HS-5 (cell line): ENCODE measurements at regions not wholly inside any gene's neighbourhood (a gene's known extent, or its start where the extent isn't known, plus 50 kb on each side); places are given as distances from the start of the nearest gene placed in this dataset.

Experiments
- DNase-seq: peaks from one replicate; pipeline ENCODE4 v3.0.0-alpha.2; 2012; ENCODE audit warnings: low read depth

DNA sequence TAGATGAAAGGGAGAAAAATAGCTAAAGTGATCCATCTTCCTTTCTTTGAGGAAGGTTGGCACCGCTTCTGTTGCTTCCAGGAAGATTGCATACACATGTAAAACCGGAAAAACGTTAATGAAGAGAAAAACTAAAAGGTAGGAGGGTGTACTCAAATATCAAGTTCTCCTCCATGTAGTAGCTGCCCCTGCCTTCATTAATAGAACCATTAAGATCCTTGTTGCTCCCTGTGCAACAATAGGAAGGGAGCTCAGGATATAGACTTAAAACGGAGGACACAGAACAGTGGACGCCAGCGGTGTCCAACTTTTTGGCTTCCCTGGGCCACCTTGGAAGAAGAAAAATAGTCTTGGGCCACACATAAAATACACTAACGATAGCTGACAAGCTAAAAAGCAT, 118.9 kb downstream of the TMEM174 start:
- DNase-seq, result no peak

DNA sequence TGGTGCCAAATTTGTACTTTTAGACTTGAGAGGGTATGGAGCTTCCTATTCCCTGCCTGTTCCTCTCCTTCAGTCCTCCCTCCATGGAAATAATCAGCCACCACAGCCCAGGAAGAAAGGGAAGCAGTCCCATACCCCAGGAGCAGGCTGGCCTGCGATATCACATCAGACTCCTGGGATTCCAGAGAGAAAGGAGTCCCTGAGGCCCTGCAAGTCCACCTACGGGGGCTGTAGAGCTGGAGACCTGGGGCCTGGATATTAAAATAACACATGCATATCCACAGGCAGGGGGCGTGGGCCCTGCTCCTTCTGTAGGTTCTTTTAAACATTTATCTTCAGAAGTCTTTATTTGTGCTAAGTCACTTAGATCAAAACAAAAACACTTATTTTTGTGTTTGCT, 117.2 kb downstream of the TMEM174 start:
- DNase-seq, result no peak

DNA sequence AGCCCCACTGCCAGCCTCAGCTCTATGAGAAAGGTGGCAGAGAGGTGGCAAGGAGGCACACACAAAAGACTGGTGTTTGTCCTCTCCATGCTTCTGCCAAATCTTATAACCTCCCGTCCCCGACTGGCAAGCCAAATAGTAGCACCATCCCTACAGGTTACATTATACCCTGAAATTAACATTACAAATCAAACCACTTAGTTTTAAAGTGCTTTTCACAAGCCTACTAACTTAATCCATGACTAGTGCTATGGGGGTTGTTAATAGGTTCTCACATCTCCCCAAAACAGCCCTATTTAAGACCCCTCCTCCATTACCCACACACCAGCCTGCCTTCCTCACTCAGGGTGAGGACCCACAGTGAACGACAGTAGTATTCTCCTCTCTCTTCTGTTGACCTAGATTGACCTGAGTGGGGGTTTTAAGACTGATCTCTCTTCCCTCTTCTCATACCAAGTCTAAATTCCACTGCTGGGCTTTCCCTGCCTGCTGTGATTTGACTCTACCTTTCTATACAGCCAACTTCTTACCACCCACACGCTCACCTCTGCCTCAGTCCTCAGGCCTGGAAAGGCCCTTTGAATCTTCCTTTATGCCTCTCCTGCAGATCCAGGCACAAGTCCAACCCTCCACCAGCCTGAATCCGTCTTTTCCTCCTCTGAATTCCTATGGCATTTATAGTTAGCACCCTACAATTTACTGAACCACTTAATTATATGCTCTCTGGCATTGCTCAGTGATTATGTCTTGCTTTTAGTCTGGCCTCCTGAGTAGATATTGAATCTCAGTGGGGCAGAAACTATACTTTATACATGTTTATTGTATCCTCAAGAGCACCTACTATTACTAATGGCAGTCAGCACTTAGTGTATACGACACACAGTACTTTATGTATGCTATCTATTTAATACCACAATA, 116.1 kb downstream of the TMEM174 start:
- DNase-seq, result no peak

DNA sequence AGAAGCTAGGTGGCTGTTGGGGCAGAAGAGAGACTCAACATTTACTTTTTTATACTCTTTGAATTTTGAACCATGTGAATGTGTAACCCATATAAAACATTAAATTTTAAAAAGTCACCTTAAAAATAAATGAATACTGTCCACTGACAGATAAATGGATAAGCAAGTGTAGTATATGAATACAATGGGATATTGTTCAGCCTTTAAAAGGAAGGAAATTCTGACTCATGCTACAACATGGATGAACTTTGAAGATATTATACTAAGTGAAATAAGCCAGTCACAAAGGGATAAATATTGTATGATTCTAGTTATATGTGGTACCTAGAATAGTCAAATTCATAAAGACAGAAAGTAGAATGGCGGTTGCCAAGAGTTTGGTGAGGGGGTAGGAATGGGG, 113.9 kb downstream of the TMEM174 start:
- no peak for DNase-seq

- no peak for DNase-seq
These were observed 112.0 kb downstream of the TMEM174 start for GRCh38 chr5:73284985-73285384.

DNA sequence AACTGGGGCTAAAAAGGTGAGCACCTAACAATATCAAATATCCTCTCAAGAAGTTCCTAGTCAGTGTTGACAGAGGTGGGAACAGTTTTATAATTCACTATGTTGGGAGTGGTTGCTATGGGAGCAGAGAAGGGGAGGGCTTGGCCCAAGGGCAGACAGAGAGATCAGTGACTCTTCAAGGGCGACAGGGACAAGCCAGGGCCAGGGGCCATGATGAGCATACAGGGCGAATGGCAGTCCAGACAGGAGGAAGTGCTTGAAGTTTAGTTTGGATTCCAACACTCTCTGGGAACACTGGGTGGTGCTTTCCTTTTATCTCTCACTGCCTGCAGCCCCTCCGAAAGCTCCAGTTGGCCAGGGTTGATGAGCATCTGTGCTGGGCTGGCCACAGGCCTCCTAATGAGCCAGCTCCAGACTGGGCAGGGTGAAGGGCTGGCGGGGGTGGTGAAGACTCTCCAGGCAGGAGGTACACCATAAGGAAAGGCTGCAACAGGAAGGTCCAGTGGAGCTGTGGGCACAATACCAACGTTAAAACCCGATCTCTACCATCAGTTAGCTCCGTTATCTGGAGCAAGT, 111.3 kb downstream of the TMEM174 start:
- DNase-seq, result no peak

DNA sequence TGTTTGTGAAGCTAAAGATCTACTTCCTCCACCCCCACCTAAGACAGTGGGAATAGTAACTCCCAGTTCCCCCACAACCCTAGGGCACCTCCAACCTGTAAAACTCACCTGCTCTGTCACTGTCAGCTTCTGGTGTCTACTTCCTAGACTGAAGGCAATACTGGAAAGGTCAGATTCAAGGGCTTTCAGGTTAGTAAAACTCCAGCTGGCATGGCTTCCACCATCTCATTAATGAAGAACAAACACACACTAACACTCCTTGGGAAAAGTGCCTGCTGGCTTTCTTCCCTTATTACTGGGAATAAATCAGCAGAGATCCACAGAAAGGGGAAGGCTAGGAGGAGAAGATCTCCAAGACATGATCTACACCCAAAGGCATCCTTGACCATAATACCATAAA, 109.9 kb downstream of the TMEM174 start:
- no peak for DNase-seq

- DNase-seq, result no peak
These were observed 109.4 kb downstream of the TMEM174 start for GRCh38 chr5:73282383-73282782.

DNA sequence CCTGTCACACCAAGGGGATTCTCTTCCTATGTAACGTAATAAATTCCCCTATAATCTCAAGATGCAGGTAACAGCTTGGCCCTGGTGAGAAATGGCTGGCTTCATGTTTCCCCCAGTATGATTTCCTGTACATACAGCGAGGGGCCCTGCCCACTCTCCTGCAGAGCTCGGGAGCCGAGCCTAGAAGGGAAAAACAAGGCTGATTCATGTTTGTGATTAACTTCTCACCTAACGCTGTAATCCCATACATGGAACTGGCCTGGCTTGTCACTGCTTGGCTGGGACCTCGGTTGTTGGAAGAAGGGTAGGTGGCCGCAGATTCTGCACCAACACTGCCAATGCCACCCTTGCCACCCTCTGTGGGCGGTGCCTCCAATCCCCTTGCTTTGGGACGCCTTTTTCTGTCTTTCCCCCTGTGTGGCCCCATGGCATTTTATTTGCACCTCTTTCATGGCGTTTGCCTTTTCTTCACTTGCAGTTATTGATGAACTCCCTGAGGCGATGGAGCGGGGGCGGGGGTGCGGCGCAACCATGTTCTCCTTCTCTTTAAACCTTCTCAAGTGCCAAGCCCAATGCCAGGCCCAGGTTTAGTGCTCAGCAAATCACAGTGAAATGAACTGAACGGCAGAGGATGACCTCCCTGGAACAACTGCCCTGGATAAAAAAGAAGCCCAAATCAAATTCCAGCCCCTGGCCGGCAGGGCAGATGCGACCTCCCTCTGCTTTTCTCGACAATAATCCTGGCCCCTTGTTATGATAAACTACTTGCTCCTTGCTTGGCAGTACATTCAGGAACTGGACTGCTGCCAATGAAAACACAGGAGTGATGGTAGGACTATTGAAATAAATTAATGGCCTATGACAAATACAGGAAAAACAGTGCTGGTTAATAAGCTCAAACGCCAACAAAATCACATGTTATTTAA, 108.1 kb downstream of the TMEM174 start:
- no peak for DNase-seq

DNA sequence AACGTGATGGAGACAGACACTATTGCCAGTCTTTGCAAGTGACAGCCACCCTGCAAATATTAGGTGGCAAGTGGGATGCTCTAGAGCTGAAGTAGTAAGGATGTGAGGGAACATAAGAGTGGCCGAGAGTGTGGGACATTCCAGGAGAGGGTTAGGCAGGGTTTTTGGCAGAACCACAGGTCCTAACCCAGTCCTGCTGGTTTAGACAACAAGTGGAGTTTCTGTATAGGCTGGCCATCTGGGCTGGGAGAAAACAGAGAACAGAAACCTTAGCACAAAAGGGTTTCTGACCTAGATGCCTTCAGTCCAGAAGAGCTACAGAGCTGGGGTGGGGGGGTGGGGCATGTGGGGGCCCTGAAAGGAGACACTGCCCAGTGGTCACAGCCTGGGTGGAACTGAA, 107.4 kb downstream of the TMEM174 start:
- no peak for DNase-seq

DNA sequence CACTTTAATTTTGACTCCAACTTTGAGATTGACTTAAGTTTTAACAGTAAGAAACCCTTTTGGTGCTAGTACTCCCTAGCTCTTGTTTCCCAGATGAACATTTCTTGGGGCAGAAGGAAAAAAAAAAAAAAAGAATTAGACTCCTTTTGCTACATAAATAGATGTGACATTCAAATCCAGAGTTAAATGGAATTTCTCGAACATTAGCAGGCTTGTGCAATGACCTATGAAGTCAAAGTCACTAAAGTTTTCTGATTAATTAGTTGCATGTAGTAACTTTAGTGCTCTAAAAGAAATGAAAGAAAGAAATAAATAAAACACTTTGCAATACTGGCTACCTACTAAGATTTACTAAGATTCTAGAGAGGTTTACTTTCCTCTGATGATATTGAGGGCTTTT, 106.8 kb downstream of the TMEM174 start:
- no peak for DNase-seq

DNA sequence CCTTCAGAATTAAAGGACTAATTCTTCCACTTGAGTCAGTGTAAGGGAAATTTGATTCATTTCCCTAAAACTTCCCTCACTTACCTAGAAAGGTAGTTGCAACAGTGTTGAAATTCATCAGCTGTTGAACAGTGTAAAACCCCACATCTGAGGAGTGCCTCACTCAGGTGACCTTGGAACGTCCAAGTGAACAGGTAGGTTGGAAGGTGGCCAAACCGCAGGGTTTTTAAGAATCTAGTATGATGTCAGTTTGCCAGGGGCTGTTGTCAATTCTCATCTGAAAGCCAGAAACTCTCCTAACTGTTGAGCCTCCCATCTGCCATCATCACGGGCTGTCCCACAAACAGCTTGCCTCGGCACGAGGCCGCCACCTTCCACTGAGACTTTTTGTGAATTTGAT, 105.7 kb downstream of the TMEM174 start:
- no peak for DNase-seq

DNA sequence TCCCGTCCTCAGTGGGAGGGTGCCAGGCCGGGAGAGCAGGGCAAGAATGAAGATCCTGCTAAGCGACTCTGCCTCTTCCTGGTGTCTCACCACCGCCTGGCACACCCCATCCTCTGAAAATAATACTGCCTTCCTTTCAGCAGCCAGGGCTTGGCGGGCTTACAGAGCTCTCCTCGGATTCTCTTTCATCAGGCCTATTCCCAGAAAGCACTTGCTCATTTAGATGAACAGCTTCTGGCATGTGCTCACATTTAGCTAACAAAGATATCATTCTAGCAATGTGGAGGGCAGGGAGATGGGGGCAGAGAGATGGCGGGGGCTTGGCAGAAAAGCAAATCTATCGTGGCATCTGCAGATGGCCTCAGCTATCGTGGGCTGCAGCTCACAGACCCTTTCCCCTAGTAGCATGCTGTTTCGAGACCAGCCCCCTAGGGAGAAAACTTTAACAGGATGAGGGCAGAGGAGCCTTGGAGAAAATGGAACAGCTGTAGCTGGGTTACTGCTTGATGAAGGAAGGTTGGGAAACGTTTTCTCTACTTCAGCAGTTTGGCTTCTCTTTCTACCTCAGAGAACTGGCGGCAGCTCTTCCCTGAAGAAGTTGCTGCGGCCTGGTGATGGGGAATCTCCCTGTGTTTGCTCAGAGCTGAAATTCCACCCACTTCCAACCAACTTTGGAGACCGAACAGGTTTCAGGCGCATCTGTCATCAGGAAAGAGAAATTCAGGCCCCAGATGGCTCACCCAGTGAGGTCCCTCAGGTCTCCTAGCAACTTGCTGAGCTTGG, 102.1 kb downstream of the TMEM174 start:
- no peak for DNase-seq

DNA sequence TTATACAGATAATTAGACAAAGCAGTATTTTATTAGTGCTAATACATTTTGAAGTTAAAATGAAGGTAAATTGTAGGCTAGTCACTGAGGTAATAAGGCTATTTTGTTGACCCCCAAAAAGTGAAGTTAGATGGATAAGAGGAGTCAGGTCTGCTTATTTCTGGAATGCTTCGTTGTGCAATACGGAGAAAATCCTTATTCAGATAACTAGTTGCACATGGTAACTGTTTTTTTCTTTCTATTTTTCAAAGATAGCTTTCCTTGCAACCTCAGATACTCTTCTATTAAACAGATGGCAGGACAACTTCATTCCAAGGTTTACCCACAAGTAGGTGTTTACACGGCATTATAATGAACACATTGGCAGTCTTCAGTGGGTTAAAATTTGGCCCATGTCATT, 101.1 kb downstream of the TMEM174 start:
- no peak for DNase-seq

- DNase-seq, result no peak
These were observed 100.5 kb downstream of the TMEM174 start for GRCh38 chr5:73273379-73274050.

GRCh38 chr5:73272351-73272750, 99.4 kb downstream of the TMEM174 start:
- no peak for DNase-seq

- DNase-seq, result no peak
These were observed 95.8 kb downstream of the TMEM174 start for GRCh38 chr5:73268826-73269225.

DNA sequence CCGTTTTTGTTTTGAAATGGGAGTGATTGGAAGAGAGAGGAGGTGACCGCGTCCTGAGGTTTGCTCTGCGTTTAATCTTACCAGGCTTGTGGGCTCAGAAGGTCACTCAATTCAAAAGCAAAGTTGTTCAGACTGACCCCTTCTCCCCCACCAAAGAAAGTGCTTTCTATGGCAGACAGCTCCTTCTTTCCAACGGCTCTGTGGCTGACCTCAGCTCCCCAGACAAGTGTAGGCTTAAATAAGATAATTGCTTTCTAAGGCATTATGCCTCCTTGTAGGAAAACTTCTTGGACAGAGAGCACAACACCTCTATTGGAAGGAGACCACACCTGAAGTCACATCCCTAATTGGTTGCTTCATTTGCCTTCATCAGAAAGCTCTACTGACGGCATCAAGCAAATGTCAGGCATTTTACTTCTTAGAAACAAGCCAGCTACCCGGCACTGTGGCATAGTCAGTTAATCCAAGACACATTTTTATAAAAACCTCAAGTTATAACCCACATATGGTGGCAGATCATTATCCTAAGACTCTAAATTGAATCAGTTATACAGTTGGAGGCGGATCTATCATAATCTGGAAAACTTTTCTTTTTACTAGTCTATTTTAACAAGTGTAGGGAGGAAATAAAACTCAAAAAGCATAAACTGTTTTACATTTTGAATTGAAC, 94.9 kb downstream of the TMEM174 start:
- no peak for DNase-seq

GRCh38 chr5:73266925-73267765, 94.2 kb downstream of the TMEM174 start:
- no peak for DNase-seq
